HG03175 (cell line): ENCODE measurements at regions not wholly inside any gene's neighbourhood (a gene's known extent, or its start where the extent isn't known, plus 50 kb on each side); places are given as distances from the start of the nearest gene placed in this dataset.

Experiments
- ATAC-seq: cut with Tn5 transposase; IDR thresholded peaks from one replicate; pipeline ENCODE4 v1.9.1; 2021; ENCODE audit warnings: mild to moderate bottlenecking, moderate library complexity; ENCODE audit not compliant: unreplicated experiment

DNA sequence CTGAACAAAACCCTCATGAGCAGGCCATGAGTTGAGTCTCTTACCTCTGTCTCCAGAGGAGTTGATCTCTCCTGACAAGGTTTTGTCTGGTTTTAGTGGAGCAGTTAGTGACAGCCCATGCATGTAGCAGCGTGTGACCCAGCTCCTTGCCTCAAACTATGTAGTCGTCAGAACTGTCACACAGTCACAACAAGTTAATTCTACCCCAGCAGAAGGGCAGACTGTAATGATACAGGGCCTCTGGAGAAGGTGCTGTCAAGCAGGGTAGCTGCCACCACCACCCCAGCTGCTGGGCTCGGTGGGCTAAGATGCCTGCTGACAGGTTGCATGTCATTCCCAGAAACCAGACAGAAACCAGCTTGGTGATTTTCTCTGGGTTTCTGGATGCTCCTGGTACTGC, 194.5 kb downstream of the PSAT1 start:
- no peak for ATAC-seq

DNA sequence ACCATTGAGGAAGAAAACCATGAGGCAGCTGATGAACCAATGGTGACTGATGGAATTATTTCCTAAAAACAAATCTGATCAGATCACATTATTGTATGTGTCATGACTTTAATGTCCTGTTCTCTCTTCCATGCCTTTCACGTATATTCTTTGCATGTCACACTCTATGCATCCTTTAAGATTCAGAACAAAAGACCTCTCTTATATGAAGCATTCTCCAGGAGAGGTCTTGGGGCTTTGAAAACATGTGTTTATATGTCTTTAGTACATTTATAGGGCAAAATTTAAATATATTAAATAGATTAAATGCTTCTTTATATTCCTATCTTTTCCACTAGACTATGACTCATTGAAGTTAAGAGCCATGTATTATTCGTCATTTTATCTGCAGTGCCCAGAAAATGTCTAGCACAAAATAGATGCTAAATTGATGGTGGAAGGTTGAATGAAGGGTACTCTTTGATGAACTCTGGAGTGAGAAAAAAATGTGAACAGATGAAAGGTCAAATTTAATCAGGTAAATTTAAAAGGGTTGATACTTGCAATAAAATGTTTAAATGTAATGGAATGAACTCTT, 196.3 kb downstream of the PSAT1 start:
- no peak for ATAC-seq

DNA sequence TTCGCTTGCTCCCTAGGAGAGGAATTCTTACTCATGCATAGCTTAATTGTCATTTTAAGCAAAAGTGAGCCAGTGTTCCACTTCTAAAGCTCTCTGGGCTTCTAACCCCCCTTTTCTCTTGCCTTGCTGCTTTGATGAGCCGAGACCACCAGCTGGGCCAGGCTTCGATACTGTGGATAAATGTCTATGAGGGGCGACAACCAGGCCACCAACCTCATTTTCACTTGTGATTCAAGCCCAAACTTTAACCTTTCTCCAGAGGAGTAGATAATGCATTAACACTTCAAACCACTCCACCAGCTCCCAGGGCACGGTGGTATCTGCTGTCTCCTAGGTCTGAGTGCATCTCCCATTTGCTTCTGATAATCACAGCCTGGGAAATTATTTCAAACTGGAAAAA, 205.6 kb downstream of the PSAT1 start:
- ATAC-seq: no peak

DNA sequence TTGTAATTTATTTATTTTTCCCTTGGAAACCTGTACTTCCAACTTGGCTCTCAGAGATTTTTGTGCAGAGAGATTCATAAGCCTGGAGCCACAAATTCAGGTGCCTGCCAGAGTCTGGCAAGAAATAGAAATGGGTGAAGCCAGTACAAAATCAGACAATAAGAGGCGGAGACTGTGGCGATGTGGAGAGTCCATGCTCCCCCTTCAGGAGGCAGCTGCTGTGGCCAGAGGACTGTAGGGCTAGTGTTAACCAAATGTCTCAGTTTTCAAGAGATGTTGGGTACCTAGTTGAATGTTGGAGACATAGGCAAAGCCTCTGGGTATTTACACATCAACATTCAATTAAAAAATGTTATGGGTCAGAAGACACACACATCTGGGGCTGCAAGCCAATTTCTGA, 208.6 kb downstream of the PSAT1 start:
- no peak for ATAC-seq

DNA sequence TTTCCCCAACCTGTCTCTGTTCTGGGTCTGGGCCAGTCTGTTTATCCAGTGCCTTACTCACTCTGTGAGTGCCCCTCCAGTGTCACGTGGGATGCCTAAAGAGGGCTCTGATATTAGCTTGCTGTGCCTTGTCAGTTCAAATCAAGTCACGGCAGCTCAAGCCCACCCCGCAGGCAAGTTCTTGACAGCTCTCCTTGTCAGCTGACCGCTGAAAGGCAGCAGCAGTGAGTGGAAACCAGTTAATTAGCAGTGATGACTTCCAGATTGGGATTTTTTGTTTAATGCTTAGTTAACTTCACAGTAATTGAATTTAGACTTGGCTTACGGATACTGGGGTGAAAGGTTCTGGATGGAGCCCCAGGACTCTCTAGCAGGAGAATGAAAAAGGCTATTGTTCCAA, 210.1 kb downstream of the PSAT1 start:
- ATAC-seq: no peak

DNA sequence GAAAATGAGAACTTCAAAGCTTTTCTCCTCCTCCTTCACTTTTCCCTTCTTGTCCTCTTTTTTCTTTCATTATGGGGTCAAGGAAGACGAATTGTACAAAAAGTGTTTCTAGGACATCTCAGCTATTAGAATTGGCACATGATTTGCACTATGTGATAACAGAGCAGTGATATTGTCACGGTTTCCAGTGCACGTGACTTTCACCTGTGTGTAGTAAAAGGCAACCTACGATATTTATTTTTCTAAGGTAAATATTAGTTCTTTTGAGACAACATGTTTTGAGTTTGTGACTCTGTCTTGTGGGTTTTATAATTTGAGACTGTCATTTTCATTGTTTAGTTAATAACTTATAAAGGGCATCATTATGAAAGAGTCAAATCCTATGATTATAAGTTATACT, 213.1 kb downstream of the PSAT1 start:
- no peak for ATAC-seq

DNA sequence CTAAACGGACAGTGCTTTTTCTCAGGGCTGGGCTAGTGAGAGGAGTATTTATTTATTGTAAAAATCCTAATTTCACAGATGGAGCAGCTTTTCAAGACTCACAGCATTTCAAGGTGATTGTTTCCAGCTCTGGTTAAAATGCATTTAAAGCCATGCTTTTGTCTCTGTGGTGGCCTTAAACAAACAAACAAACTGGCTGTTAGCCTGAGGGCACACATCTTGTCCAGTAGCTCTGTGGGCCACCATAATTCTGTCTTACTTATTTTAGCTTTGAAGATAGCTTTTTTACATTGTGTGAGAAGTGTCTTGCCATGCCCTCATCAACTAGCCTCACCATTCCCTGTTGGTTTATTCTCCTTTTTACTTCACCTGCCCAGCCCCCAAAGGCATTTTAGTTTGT, 218.2 kb downstream of the PSAT1 start:
- ATAC-seq: no peak

DNA sequence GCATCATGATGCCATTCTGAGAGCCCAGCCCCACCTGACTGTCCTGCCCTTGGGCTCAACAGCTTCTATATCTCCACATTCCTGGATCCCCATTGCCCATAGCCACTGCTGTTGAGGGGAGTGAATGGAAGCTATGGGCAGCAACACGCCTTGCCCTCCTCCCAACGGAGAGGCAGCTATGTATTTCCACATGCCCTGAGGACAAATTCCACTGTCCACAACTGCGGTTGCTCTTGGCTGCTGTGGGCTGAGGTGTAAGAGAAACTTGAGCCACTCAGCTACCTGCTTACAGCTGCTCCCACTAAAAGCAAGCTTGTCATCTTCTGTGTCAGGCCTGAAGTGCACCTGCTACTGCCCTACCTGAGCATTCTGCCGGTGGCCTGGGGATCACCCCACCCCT, 222.9 kb downstream of the PSAT1 start:
- ATAC-seq: no peak

DNA sequence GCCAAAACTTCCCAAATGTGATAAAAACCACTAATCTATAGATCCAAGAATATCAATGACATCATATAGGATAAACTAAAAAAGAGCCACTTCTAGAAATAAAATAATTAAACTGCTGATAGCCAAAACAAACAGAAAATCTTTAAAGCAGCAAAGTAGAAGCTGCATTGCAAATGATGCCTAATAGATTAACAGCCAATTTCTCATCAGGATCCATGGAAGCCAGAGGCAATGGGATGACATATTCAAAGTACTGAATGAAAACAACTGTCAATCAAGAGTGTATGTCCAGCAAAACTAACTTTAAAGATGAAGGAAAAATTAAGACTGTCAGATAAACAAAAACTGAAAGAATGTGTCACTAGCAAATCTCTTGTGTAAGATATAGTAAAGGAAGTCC, 224.8 kb downstream of the PSAT1 start:
- no peak for ATAC-seq

DNA sequence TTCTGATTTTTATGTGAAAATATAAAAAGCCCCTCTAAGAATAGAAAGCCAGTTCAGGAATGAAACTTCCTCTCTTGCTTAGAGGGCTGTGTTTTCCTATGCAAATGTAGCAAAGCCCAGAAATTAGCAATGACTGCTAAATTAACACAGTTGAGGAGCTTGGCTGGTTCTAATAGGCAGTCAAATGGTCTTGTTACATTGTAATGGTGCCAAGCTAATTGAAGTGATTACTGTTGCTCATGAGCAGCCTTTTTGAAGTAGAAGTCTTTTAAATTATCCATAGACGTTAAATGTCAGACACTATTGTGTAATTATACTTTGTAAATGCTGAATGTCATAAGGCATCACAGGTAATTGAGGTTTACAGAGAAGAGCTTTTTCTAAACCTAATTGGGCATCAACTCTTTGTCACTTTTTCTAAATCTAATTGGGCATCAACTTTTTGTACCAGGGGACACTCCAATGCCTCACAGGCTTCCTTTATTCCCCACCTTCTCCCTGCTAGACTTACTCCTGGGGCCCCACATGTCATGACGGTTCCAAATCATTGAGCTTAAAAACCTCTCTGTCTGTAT, 229.1 kb downstream of the PSAT1 start:
- no peak for ATAC-seq

DNA sequence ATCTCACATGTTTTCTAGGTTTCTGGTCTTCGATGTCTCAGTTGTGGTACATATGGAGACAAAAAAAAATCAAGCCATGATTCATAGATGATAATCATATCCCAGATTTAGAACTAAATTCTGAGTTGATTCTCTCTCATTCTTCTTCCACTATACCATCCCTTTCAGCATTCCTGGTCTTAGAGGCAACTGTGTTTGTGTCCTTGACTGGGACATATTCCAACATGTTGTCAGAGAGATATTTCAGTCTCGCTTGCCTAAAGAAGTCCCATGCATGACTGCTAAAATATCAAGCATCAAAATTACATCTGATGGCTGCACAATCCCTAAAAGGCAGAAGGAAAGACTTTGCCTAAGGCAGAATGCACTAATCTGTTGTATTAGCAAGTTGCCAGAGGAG, 236.6 kb downstream of the PSAT1 start:
- no peak for ATAC-seq

DNA sequence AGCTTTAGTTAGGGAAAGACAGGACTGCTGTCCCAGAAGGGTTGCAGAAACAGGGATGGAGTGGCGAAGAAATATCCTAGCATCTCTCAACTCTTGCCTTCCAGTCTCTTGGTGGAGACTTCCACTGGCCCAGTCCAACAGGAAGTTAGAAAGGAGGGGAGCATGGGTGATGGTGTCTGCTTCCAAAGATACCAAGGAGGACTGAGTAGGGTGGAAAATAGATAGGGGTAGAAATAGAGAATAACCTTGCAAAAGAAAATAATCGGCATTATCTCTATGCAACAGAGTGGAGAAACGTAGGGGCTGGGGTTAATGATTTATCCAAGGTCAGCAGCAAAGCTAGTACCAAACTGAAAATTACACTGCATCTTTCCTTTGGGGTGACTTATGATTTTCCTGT, 242.3 kb downstream of the PSAT1 start:
- ATAC-seq: no peak

DNA sequence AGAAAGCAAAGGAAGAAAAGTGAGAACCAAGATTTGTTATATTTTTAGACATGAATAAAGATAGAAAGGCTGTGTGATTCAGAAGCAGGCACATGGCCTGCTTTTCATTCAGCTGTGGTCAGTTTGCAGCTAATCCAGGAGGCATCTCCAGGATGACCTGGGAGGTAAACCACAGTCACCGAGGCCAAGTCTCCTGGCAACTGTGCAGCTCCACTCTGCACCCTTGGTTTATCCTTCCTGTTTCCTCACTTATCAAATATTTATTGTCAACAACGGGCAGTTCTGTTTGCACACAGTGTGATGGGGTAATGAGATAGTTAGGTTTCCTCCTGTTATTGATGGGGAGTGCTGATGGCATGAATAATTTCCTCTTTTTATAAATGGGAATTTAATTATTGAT, 243.0 kb downstream of the PSAT1 start:
- ATAC-seq: no peak

DNA sequence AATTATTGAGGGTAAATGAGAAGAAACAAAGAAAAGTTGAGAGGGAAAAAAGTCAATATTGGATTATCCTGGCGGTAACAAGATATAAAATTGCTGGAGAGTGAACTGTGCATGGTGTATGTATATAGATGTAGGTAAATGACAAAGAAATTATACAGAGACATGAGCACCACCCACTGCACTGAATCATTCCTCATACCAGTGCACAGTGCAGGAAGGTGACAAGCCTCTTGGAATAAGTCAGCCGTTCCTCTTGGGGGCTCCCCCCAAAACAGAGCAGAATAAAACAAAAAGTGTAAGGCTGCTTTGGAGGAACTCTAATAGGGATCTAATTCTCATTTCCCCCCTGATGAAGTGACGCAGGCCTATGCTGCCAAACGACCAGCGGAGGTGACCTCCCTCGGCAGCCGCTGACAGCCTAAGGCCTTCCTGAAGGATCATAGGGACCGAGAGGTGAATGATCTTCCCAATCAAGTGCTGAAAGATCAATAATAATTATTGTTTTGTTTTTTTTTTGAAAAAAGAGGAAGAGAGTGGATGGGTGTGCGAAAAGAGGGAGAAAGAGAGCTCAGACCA, 245.0 kb downstream of the PSAT1 start:
- ATAC-seq: no peak

DNA sequence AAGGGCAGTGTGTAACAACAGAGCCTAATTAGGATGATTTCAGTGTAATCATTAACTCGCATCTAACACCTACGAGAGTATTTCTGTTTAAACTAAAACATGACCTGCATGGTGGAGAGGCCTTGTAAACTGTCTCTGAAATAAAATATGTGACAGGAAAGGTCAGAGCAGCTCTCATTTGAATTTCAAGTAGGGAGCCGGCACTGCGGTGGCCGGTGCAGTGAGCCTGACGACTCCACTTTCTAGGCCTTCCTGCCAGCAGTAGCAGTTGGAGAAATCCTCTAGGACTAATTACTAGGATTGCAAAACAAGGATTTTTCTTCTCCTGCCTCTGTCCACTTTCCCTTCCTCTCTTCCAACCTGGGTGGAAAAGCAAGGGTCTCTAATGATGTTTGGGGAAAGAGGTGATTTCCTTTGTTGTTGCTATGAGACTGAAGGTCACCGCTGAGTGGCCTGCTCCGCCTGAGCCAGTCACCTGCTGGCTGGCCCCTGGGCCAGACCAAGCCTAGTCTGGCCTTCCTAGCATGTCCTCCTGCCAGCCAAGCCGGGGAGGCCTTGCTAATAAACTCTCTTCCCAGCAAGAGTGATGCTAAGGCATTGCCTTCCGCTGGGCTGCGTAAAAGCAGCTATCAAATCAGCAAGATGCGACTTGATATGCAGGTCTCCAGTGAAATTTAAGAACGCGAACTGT, 245.7 kb downstream of the PSAT1 start:
- no peak for ATAC-seq

DNA sequence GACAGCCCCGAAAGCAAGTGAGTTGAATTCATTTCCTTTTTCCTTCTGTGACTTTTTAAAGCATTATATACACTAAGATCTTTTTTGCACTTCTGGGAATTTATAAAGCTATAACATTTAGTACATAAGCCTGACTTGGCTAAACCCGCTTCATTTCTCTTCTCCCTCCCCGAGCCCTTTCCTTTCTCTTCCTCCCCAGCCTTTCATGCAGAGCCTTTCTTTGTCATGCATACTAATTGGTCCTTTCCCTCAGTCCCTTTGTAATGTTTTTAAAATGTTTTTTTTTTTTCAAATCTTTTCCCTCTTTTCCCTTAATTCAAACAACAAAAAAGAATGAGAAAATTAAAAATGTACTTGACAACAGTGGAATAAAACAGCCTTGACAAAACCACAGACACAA, 246.4 kb downstream of the PSAT1 start:
- no peak for ATAC-seq

DNA sequence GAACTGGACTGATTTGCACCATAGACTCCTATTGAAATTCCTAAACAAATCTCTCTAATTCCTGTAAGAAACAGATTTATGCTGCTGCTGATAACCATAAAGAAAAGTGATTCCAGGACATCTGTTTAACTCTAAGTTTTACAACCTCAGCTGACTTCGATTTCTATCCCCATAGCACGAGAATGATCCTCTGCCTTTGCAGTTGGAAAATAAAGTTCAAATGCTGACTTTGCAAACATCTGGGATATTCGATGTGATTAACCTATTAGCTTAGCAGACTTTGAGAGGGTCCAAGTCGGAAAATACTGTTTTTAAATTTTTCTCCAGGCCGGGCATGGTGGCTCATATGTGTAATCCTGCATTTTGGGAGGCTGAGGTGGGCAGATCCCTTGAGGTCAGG, 247.3 kb downstream of the PSAT1 start:
- ATAC-seq: no peak

DNA sequence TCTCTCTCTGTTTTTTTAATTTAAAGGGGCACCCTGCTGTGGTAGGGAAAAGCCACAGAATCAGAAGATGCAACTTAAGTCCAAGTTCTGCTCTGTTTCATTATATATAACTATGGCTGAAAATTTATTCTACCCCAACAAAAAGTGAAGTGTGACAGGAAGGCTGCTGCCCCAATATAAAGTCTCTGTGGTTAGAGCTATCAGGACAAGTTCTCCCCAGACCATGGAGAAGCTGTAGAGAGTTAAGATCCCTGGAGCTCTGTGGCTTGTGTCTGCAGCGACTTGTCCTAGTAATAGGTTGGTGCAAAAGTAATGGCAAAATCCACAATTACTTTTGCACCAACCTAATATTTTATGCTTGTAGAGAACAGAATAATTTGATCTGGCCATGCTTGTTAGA, 250.9 kb downstream of the PSAT1 start:
- no peak for ATAC-seq

DNA sequence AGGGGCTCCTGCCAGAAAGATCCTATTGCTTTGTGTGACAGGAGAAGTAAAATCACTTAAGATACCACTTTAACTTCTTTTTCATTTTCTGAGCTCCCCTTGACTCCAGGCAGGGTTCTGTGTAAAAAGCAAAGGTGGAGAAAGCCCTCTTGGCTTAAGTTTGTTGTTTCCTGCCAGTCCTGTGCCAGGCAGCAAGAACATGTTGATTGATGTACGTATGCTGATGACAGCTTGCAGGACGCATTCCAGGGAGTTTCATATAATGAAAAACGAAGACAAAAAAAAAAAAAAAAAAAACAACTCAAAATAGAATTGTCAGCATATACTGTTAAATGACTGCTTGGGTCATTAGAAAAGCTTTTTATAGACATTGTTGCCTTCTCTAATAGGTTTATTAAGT, 251.7 kb downstream of the PSAT1 start:
- no peak for ATAC-seq

DNA sequence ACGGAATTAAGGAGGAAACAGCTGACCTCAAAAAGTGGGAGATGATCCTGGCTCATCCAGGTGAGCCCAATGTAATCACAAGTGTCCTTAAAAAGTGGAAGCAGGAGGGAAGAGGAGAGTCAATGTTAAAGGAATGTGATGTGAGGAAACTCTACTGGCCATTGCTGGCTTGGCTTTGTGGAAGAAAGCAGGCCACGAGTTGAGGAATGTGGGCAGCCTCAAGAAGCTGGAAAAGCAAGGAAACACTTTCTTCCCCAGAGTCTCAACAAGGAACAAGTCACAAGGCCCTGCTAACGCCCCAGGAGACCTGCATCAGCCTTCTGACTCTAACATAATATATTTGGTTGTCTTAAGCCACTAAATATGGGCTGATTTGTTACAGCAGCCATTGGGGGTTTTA, 252.8 kb downstream of the PSAT1 start:
- ATAC-seq: no peak

DNA sequence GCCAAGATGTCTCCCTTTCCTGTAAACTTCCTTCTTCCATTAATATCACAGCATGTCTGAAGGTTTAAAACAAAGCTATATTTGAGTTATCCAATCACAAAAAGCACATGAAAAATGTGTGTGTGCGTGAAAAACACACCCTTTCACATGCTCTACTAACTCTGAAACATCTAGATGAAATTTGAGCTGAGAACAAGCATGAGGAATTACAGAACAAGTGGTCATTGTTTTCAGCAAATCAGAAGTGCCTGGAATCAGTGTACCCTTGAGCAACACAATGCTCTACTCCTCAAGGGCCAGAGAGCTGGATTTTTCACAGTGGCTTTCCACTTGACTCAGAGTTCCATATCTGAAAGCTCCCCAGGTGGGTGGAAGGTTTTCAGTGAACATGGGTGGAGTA, 255.9 kb downstream of the PSAT1 start:
- no peak for ATAC-seq

DNA sequence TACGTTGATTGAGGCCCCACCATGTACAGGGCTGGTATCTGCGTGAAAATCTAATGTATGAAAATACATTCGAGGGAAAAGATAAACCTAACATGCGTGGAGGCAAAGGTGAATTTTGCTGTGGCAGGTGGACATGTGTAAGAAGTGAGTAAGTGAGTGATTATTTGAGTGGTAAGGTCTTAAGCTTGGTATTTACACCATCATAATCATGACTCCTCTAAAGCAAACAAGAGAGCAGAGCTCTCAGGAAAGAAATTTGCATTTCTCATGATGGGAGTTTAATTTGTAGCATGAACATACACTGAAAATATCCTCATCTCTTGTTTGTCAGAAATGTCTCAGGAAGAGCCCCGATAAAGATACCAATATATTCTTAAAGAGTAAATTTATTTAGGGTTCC, 260.6 kb downstream of the PSAT1 start:
- ATAC-seq: no peak
